ENCODE measurements at regions not wholly inside any gene's neighbourhood (a gene's known extent, or its start where the extent isn't known, plus 50 kb on each side); places are given as distances from the start of the nearest gene placed in this dataset.
A peak's percentile ranks its signal among the peaks of the same experiment; 100 is the strongest.
"Not testable (repeated sequence)": the region's sequence is repeated elsewhere in the genome, so short reads cannot be mapped to it uniquely, and the experiment has no call there.

DNA sequence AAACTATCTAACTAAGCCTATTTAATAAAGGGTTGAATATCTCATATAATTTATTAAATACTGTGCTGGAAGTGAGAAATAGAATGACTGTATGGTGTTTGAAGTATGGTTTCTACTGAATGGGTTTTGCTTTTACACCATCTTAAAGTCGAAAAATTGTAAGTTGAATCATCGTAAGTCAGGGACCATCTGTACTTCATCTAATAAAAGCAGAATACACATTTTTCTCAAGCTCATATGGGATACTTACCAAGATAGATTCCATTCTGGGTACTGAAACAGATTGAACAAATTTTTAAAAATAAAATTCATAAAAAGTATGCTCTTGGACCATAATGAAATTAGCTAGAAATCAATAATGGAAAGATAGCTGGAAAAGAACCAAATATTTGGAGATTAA, 285.4 kb downstream of the CXCL12 start:
- Histone ChIP-seq H3K27ac (no peak overlapping the region), H3K4me1 (no peaks in the 10 kb centered on the region), H3K4me3 (no peak overlapping the region), H3K27me3 (no peaks in the 10 kb centered on the region), H3K36me3 (no peaks in the 10 kb centered on the region), H3K9me3 (no peaks in the 10 kb centered on the region)
- ATAC-seq (ENCODE audit: low FRiP score in 2 of 2), result no peak
- no peak for DNase-seq
- 95% methylated on average over 2 of the region's 2 CpGs for WGBS, 2 donors
- no peak for TF ChIP-seq POLR2AphosphoS5 (IDR thresholded peaks at IDR 0.05)
- no peak for TF ChIP-seq POLR2A (IDR thresholded peaks at IDR 0.05)
- TF ChIP-seq, protein P1, sequence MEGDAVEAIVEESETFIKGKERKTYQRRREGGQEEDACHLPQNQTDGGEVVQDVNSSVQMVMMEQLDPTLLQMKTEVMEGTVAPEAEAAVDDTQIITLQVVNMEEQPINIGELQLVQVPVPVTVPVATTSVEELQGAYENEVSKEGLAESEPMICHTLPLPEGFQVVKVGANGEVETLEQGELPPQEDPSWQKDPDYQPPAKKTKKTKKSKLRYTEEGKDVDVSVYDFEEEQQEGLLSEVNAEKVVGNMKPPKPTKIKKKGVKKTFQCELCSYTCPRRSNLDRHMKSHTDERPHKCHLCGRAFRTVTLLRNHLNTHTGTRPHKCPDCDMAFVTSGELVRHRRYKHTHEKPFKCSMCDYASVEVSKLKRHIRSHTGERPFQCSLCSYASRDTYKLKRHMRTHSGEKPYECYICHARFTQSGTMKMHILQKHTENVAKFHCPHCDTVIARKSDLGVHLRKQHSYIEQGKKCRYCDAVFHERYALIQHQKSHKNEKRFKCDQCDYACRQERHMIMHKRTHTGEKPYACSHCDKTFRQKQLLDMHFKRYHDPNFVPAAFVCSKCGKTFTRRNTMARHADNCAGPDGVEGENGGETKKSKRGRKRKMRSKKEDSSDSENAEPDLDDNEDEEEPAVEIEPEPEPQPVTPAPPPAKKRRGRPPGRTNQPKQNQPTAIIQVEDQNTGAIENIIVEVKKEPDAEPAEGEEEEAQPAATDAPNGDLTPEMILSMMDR (IDR thresholded peaks at IDR 0.05), result no peak
- no peak for TF ChIP-seq EP300 (IDR thresholded peaks at IDR 0.05)

DNA sequence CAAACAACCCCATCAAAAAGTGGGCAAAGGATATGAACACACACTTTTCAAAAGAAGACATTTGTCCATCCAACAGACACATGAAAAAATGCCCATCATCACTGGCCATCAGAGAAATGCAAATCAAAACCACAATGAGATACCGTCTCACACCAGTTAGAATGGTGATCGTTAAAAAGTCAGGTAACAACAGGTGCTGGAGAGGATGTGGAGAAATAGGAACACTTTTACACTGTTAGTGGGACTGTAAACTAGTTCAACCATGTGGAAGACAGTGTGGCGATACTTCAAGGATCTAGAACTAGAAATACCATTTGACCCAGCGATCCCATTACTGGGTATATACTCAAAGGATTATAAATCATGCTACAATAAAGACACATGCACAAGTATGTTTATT, 288.7 kb downstream of the CXCL12 start:
- H3K36me3 ChIP-seq; H3K4me1 ChIP-seq; DNase-seq; H3K9me3 ChIP-seq; H3K4me3 ChIP-seq; H3K27me3 ChIP-seq; ATAC-seq (ENCODE audit: low FRiP score in 2 of 2); H3K27ac ChIP-seq: not testable (repeated sequence)
- 84 to 96% methylated on average over 4 of the region's 4 CpGs for WGBS, 2 donors

DNA sequence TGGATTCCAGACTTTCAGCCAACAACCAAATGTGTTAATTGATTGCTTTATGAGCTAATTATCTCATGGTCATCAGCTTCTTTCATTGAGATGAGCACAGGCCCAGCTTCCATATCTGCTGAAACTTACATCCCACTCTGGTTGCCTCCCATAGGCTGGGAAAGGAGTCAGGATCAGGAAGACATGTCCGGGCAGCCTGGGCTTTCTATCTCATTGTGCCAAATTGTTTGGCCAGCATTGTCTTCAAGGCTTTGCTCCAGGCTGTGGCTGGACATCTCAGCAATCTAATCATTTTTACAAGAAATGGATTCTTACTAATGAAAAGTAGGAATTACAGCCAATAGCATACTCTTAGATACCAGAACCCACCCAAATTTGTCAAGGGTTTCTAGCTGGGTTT, 295.2 kb downstream of the CXCL12 start:
- Histone ChIP-seq H3K27me3 (no peaks in the 10 kb centered on the region), H3K9me3 (peaks cover 0 to 10% (median 5%) of the 10 kb centered on the region in 4 donors), H3K4me3 (no peak overlapping the region), H3K4me1 (no peaks in the 10 kb centered on the region), H3K27ac (no peak overlapping the region), H3K36me3 (no peaks in the 10 kb centered on the region)
- DNase-seq, result no peak
- TF ChIP-seq POLR2AphosphoS5 (IDR thresholded peaks at IDR 0.05) (no peak), POLR2A (IDR thresholded peaks at IDR 0.05) (no peak), EP300 (IDR thresholded peaks at IDR 0.05) (no peak)
- TF ChIP-seq, protein P1 (IDR thresholded peaks at IDR 0.05), result no peak
- 75 to 89% methylated on average over 1 of the region's 1 CpG for WGBS, 2 donors
- no peak for ATAC-seq (ENCODE audit: low FRiP score in 2 of 2)

DNA sequence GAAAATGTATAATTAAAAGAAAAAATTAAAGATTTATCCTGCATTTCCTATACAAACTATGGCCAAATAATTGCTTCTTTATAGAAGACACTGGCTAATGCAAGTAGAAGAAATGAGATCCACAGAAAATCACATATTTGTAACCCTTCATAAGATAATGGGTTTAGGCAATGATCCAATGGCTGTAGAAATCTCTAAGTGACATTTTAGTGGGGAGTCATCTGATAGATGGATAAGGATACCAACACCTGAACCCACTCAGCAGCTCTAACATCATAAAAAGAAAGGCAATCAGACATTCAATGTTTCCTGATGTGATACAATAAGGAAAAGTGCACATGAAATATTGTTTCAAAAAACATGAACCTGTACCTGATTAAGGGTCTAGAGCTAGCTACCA, 297.5 kb downstream of the CXCL12 start:
- DNase-seq, result no peak
- TF ChIP-seq POLR2AphosphoS5 (IDR thresholded peaks at IDR 0.05) (no peak), EP300 (IDR thresholded peaks at IDR 0.05) (no peak), POLR2A (IDR thresholded peaks at IDR 0.05) (no peak)
- TF ChIP-seq, protein P1 (IDR thresholded peaks at IDR 0.05), result no peak
- Histone ChIP-seq H3K4me3 (no peak overlapping the region), H3K27me3 (no peaks in the 10 kb centered on the region), H3K27ac (no peak overlapping the region), H3K9me3 (peaks cover 0 to 10% (median 5%) of the 10 kb centered on the region in 4 donors), H3K36me3 (no peaks in the 10 kb centered on the region), H3K4me1 (no peaks in the 10 kb centered on the region)
- ATAC-seq (ENCODE audit: low FRiP score in 2 of 2), result no peak

DNA sequence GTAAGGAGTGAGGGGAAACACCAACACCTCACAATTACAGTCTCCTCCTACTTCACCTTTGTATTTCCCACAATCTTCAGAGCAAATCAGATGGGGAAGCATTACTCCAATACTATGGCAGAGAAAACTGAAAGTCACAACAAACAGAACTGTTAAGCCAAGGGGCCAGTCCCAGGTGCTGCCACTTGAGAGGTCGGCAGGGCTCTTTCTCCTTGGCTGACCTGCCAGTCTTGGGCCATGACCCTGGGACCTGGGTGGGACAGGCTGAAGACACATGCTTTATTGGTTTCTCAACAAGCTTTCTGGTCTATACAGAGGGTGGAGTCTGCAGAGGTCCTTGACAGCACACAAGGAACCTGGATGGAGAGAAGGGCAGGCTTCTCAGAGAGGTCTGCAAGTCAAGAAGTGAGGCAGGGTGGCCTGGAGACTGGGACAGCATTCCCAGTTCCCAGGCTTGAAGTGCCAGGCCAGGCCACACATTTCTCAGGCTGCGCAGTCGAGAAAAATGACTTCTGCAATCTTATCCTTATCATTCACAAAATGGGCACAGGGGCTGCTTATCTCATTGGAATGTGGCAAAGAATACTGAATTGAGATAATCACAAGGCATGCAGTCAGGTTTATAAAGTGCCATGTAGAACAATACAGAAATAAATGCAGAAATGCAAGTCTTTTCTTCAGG, 301.0 kb downstream of the CXCL12 start:
- no peak for DNase-seq
- Histone ChIP-seq H3K4me1 (no peaks in the 10 kb centered on the region), H3K36me3 (no peaks in the 10 kb centered on the region), H3K27ac (no peak overlapping the region), H3K4me3 (no peak overlapping the region), H3K9me3 (no peaks in the 10 kb centered on the region), H3K27me3 (no peaks in the 10 kb centered on the region)
- 72 to 79% methylated on average over 3 of the region's 3 CpGs for WGBS, 2 donors
- ATAC-seq (ENCODE audit: low FRiP score in 2 of 2), result peak in 1 of 2 donors; percentile 34
- TF ChIP-seq EP300 (IDR thresholded peaks at IDR 0.05), result no peak
- no peak for TF ChIP-seq POLR2AphosphoS5 (IDR thresholded peaks at IDR 0.05)
- TF ChIP-seq, protein P1 (IDR thresholded peaks at IDR 0.05), result no peak
- no peak for TF ChIP-seq POLR2A (IDR thresholded peaks at IDR 0.05)
